ENCODE measurements at regions not wholly inside any gene's neighbourhood (a gene's known extent, or its start where the extent isn't known, plus 50 kb on each side); places are given as distances from the start of the nearest gene placed in this dataset.

DNA sequence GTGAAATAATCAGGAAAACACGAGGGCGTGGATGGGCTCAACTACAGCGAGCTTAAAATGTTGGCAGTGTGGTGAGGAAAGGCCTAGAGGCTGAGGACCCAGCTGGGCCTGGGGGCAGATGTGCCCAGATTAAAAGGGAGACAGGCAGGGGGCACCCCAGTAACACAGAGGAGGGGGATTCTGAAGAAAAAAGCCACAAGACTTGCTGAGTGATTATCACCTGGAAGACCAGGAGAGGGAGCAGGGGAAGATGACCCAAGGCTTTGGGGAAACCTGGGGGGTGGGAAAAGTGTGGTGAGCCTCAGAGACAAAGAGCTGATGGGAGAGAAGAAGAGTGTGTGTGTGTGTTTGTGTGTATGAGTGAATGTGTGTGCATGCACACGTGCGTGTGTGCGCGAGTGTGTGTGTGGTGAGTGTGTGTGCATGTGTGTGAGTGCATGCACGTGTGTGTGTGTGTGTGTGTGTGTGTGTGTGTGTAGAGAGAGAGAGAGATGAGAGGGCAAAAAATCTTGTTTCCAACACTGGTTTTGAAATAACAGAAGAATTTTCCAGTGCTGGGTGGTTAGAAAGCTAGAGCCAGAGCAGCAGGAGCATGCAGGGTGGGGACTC, 500.5 kb downstream of the BUD13 start:
- Histone ChIP-seq H3K27ac (no peak overlapping the region), H3K27me3 (no peaks in the 10 kb centered on the region), H3K4me3 (no peak overlapping the region), H3K4me1 (peaks cover 0 to 4% of the 10 kb centered on the region in 2 donors), H3K36me3 (no peaks in the 10 kb centered on the region), H3K9me3 (no peaks in the 10 kb centered on the region)
- TF ChIP-seq, protein P1, sequence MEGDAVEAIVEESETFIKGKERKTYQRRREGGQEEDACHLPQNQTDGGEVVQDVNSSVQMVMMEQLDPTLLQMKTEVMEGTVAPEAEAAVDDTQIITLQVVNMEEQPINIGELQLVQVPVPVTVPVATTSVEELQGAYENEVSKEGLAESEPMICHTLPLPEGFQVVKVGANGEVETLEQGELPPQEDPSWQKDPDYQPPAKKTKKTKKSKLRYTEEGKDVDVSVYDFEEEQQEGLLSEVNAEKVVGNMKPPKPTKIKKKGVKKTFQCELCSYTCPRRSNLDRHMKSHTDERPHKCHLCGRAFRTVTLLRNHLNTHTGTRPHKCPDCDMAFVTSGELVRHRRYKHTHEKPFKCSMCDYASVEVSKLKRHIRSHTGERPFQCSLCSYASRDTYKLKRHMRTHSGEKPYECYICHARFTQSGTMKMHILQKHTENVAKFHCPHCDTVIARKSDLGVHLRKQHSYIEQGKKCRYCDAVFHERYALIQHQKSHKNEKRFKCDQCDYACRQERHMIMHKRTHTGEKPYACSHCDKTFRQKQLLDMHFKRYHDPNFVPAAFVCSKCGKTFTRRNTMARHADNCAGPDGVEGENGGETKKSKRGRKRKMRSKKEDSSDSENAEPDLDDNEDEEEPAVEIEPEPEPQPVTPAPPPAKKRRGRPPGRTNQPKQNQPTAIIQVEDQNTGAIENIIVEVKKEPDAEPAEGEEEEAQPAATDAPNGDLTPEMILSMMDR (IDR thresholded peaks at IDR 0.05) = no peak
- intact Hi-C loops (cut with DNase I) = no loop called here
- ATAC-seq (no peak), DNase-seq (no peak)

DNA sequence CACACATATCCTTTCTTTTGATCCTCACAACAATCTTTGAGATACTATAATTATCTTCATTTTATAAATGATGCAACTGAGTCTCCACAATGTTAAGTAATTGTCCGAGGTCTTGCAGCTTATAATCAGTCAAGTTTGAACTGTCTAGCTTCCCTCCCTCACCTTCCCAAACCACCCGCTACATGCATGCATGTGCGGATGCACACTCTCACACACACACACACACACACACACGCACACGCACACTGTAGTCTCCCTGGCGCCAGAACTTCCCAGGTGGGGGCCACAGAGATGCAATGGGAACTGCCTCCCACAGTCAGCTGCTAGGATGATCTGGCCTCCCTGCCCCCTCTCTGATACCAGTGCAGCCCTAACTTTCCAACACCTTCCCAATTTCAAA, 501.3 kb downstream of the BUD13 start:
- Histone ChIP-seq H3K9me3 (no peaks in the 10 kb centered on the region), H3K4me3 (no peak overlapping the region), H3K4me1 (peaks cover 0 to under 1% of the 10 kb centered on the region in 2 donors), H3K27me3 (no peaks in the 10 kb centered on the region), H3K36me3 (no peaks in the 10 kb centered on the region), H3K27ac (no peak overlapping the region)
- TF ChIP-seq, protein P1 (IDR thresholded peaks at IDR 0.05) = no peak
- intact Hi-C loops (cut with DNase I) = no loop called here
- ATAC-seq = no peak
- no peak for DNase-seq

DNA sequence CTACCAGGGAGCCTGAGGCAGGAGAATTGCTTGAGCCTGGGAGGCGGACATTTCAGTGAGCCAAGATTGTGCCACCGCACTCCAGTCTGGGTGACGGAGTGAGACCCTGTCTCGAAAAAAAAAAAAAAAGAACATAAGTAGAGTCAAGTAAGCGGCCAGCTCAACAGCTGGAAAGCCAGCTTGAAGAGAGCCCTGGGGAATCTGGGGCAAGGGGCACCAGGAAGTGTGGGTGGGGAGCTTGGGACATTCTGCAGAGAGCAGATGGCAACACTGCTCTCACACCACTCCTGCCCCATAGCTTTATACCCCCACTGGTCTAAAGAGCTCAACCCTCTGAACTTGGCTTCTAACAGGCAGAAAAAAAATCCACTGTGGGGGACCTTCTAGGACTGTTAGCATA, 505.6 kb downstream of the BUD13 start:
- no peak for ATAC-seq
- TF ChIP-seq, protein P1 (IDR thresholded peaks at IDR 0.05) = no peak
- no peaks in the 10 kb centered on the region for H3K4me1 ChIP-seq
- peaks cover 0 to 17% of the 10 kb centered on the region in 2 donors for H3K27me3 ChIP-seq
- no peaks in the 10 kb centered on the region for H3K9me3 ChIP-seq
- H3K27ac ChIP-seq = no peak overlapping the region
- intact Hi-C loops (cut with DNase I) = no loop called here
- H3K4me3 ChIP-seq = no peak overlapping the region
- DNase-seq = no peak
- H3K36me3 ChIP-seq = no peaks in the 10 kb centered on the region

DNA sequence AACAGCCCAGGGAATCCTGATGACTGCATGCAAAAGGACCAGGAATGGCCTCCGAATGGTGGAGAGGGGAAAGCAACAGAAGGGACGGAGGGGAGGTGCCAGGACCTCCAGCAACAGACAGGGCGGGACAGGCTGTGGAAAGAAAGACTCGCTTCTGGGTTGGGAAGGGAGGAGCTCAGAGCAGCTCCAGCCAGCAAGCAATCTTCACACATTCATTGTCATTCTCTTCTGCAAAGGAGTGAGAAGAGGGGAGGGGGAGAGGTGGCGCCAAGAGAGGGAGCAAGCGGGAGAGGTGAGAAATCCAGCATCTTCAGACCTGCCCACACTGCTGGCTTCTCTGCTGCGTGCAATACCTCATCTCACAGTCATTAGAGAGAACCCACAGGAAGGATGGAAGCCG, 509.0 kb downstream of the BUD13 start:
- ATAC-seq (no peak), DNase-seq (no peak)
- Histone ChIP-seq H3K9me3 (no peaks in the 10 kb centered on the region), H3K4me1 (no peaks in the 10 kb centered on the region), H3K27me3 (peaks cover 0 to 17% of the 10 kb centered on the region in 2 donors), H3K4me3 (no peak overlapping the region), H3K27ac (no peak overlapping the region), H3K36me3 (no peaks in the 10 kb centered on the region)
- intact Hi-C loops (cut with DNase I) = no loop called here
- TF ChIP-seq, protein P1 (IDR thresholded peaks at IDR 0.05) = no peak

DNA sequence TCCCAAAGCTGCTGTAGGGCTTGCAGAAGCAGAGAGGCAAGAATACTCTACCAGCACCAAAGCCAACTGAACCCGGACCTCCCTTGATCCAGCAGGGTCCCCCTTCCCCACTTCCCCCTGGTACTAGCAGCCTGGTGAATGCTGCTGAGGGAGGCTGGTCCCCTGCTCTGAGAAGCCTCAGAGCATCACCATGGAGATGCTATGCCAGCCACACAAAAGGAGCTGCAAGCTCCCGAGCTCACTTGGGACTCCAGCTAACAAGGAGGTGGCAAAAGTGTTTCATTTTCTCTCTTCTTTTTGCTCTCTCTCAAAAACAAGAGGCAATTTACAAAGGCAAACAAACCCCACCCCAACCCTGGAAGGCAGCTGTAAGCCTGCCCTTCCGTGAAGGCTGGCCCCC, 509.8 kb downstream of the BUD13 start:
- no peak overlapping the region for H3K27ac ChIP-seq
- H3K36me3 ChIP-seq = no peaks in the 10 kb centered on the region
- DNase-seq = no peak
- H3K4me1 ChIP-seq = no peaks in the 10 kb centered on the region
- no peak overlapping the region for H3K4me3 ChIP-seq
- no peaks in the 10 kb centered on the region for H3K9me3 ChIP-seq
- intact Hi-C loops (cut with DNase I) = no loop called here
- H3K27me3 ChIP-seq = peaks cover 0 to 17% of the 10 kb centered on the region in 2 donors
- no peak for ATAC-seq
- TF ChIP-seq, protein P1 (IDR thresholded peaks at IDR 0.05) = no peak
